ENCODE measurements at regions not wholly inside any gene's neighbourhood (a gene's known extent, or its start where the extent isn't known, plus 50 kb on each side); places are given as distances from the start of the nearest gene placed in this dataset.

- in situ Hi-C loops (cut with HindIII; ENCODE audit: extremely low pct_ligation_motif_present, low pct_unique_long_range_greater_than_20kb): no loop called here
- no peaks in the 10 kb centered on the region for H4K20me1 ChIP-seq (ENCODE audit: insufficient read depth, low read length)
- H3K36me3 ChIP-seq (replicated peaks in 1 of 2; ENCODE audit: control insufficient read depth in 1 of 2, insufficient read depth in 2 of 2, low read length in 2 of 2): no peaks in the 10 kb centered on the region
- no peaks in the 10 kb centered on the region for H3K9me3 ChIP-seq (ENCODE audit: low read length)
- 14% methylated on average over 5 of the region's 5 CpGs for WGBS (ENCODE audit: low lambda C conversion rate)
- DNase-seq (ENCODE audit: low spot score) (no peak), ATAC-seq (no peak), FAIRE-seq (no peak)
- no peaks in the 10 kb centered on the region for H3K4me1 ChIP-seq (ENCODE audit: insufficient read depth, low read length)
- no peak overlapping the region for H3K4me3 ChIP-seq (replicated peaks in 1 of 3; ENCODE audit: insufficient read depth in 1 of 3, low read depth in 2 of 3, low read length in 3 of 3)
- no peak for TF ChIP-seq HOMEZ (CRISPR knock-in tag; IDR thresholded peaks at IDR 0.05; ENCODE audit: low read depth)
- TF ChIP-seq ZBTB7B (CRISPR knock-in tag; IDR thresholded peaks at IDR 0.05): no peak
- TF ChIP-seq ZNF773 (CRISPR knock-in tag; IDR thresholded peaks at IDR 0.05; ENCODE audit: borderline replicate concordance): no peak
- TF ChIP-seq ZNF362 (CRISPR knock-in tag; IDR thresholded peaks at IDR 0.05; ENCODE audit: borderline replicate concordance): no peak
- TF ChIP-seq ZBTB10 (CRISPR knock-in tag; IDR thresholded peaks at IDR 0.05; ENCODE audit: borderline replicate concordance): no peak
- TF ChIP-seq ARNTL (CRISPR knock-in tag; IDR thresholded peaks at IDR 0.05): no peak
- TF ChIP-seq JARID2 (CRISPR knock-in tag; IDR thresholded peaks at IDR 0.05; ENCODE audit: insufficient replicate concordance): no peak
- no peak for TF ChIP-seq CHCHD3 (CRISPR knock-in tag; IDR thresholded peaks at IDR 0.05)
- TF ChIP-seq MEF2D (CRISPR knock-in tag; IDR thresholded peaks at IDR 0.05): no peak
- H3K27ac ChIP-seq (ENCODE audit: extremely low read length, insufficient read depth, low read length): no peak overlapping the region
- ChIA-PET CTCF (ENCODE audit: low intra/inter-chr PET ratio, low total read pairs) (no interaction called here), POLR2A (no interaction called here)
- H3K79me2 ChIP-seq (ENCODE audit: insufficient read depth, low read length): no peaks in the 10 kb centered on the region
- intact Hi-C loops (cut with micrococcal nuclease; ENCODE audit: unreplicated experiment): no loop called here
- no peak overlapping the region for H3K4me2 ChIP-seq (ENCODE audit: low read depth, low read length)
- no peak overlapping the region for H3K9ac ChIP-seq (ENCODE audit: insufficient read depth, low read depth, low read length)
- peaks cover 0 to 15% of the 10 kb centered on the region in 2 experiments; a peak in 3 of 5 replicates for H3K27me3 ChIP-seq (ENCODE audit: control insufficient read depth in 1 of 2, insufficient read depth in 2 of 2, low read length in 2 of 2)
- no peak overlapping the region for H2AFZ ChIP-seq (ENCODE audit: low read length)
- no TSS peak for BruUV-seq (replicated peaks)
These were observed 93.0 kb downstream of the FGF18 start for GRCh38 chr5:171512397-171512796.

All from HepG2 (cell line).